ENCODE measurements at regions not wholly inside any gene's neighbourhood (a gene's known extent, or its start where the extent isn't known, plus 50 kb on each side); places are given as distances from the start of the nearest gene placed in this dataset.

DNA sequence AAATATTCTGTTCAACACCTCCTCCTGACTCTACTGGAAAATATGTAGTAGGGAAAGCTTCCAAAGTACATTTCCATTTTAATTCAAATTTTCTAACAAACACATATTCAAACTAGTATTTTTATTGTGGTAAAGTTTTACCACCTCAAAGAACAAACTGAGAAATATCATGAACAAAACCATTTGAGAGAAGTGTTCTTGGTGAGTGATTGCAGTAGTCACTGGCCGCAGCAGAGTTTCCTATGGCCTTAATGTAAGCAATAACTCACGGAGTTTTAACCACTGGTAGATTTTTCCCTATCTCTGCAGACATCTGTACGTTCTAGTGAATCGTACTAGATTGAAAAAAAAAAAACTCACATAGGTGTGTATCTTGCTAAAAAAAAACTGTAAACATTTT lies 487.0 kb upstream of the FZD8 start:
- DNase-seq (ENCODE audit: low read depth in 2 of 2): no peak
- Histone ChIP-seq H2AFZ (ENCODE audit: low read length) (no peak overlapping the region), H3K27ac (ENCODE audit: insufficient read depth, low read length) (no peak overlapping the region), H3K9me3 (ENCODE audit: control insufficient read depth, insufficient read depth, low read depth, low read length) (no peaks in the 10 kb centered on the region), H3K36me3 (ENCODE audit: control insufficient read depth, insufficient read depth, low read length) (no peaks in the 10 kb centered on the region), H3K4me1 (ENCODE audit: control insufficient read depth, extremely low read depth, insufficient read depth, low read length) (no peaks in the 10 kb centered on the region), H3K27me3 (ENCODE audit: control insufficient read depth, insufficient read depth, low read length) (no peaks in the 10 kb centered on the region), H3K4me3 (replicated peaks in 1 of 4; ENCODE audit: control extremely low read depth in 1 of 4, insufficient read depth in 1 of 4, low read depth in 3 of 4, low read length in 4 of 4) (no peak overlapping the region), H3K4me2 (ENCODE audit: extremely low read depth, insufficient read depth, low read length) (no peak overlapping the region), H3K9ac (ENCODE audit: insufficient read depth, low read length) (no peak overlapping the region), H4K20me1 (ENCODE audit: control insufficient read depth, extremely low read depth, insufficient read depth, low read length) (no peaks in the 10 kb centered on the region), H3K79me2 (ENCODE audit: control insufficient read depth, insufficient read depth, low read length) (no peaks in the 10 kb centered on the region)
- TF ChIP-seq EZH2 (IDR thresholded peaks at IDR 0.05; ENCODE audit: low read length, missing control alignments): no peak
- TF ChIP-seq, protein P1, sequence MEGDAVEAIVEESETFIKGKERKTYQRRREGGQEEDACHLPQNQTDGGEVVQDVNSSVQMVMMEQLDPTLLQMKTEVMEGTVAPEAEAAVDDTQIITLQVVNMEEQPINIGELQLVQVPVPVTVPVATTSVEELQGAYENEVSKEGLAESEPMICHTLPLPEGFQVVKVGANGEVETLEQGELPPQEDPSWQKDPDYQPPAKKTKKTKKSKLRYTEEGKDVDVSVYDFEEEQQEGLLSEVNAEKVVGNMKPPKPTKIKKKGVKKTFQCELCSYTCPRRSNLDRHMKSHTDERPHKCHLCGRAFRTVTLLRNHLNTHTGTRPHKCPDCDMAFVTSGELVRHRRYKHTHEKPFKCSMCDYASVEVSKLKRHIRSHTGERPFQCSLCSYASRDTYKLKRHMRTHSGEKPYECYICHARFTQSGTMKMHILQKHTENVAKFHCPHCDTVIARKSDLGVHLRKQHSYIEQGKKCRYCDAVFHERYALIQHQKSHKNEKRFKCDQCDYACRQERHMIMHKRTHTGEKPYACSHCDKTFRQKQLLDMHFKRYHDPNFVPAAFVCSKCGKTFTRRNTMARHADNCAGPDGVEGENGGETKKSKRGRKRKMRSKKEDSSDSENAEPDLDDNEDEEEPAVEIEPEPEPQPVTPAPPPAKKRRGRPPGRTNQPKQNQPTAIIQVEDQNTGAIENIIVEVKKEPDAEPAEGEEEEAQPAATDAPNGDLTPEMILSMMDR (conservative IDR thresholded peaks at IDR 0.05 in 1 of 2, IDR thresholded peaks at IDR 0.05 in 1 of 2; ENCODE audit: low read depth in 1 of 2, low read length in 2 of 2): no peak

DNA sequence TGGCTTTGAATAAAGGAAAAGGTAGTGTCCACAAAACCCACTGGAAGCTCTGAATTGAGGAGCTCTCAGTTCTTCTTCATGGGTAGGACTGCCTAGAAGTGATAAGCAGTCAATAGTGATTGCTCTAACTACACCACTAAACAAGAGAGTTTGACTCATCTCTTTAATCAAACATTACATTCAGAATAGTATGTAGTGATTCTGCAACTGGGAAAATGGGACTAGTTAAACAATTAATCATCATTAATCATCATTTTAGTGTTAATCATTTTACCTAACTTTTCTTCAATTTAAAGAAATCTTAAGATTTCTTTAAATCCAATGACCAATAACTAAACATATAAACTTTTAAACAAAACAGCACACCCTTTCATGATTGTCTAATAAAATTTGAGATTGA lies 484.0 kb upstream of the FZD8 start:
- no peaks in the 10 kb centered on the region for H3K9me3 ChIP-seq (ENCODE audit: control insufficient read depth, insufficient read depth, low read depth, low read length)
- H3K4me1 ChIP-seq (ENCODE audit: control insufficient read depth, extremely low read depth, insufficient read depth, low read length): no peaks in the 10 kb centered on the region
- no peaks in the 10 kb centered on the region for H4K20me1 ChIP-seq (ENCODE audit: control insufficient read depth, extremely low read depth, insufficient read depth, low read length)
- no peak overlapping the region for H3K4me3 ChIP-seq (replicated peaks in 1 of 4; ENCODE audit: control extremely low read depth in 1 of 4, insufficient read depth in 1 of 4, low read depth in 3 of 4, low read length in 4 of 4)
- no peaks in the 10 kb centered on the region for H3K79me2 ChIP-seq (ENCODE audit: control insufficient read depth, insufficient read depth, low read length)
- TF ChIP-seq, protein P1 (conservative IDR thresholded peaks at IDR 0.05 in 1 of 2, IDR thresholded peaks at IDR 0.05 in 1 of 2; ENCODE audit: low read depth in 1 of 2, low read length in 2 of 2): no peak
- TF ChIP-seq EZH2 (IDR thresholded peaks at IDR 0.05; ENCODE audit: low read length, missing control alignments): no peak
- no peaks in the 10 kb centered on the region for H3K27me3 ChIP-seq (ENCODE audit: control insufficient read depth, insufficient read depth, low read length)
- no peak for DNase-seq (ENCODE audit: low read depth in 2 of 2)
- no peak overlapping the region for H3K4me2 ChIP-seq (ENCODE audit: extremely low read depth, insufficient read depth, low read length)
- no peaks in the 10 kb centered on the region for H3K36me3 ChIP-seq (ENCODE audit: control insufficient read depth, insufficient read depth, low read length)
- no peak overlapping the region for H2AFZ ChIP-seq (ENCODE audit: low read length)
- H3K27ac ChIP-seq (ENCODE audit: insufficient read depth, low read length): no peak overlapping the region
- no peak overlapping the region for H3K9ac ChIP-seq (ENCODE audit: insufficient read depth, low read length)

DNA sequence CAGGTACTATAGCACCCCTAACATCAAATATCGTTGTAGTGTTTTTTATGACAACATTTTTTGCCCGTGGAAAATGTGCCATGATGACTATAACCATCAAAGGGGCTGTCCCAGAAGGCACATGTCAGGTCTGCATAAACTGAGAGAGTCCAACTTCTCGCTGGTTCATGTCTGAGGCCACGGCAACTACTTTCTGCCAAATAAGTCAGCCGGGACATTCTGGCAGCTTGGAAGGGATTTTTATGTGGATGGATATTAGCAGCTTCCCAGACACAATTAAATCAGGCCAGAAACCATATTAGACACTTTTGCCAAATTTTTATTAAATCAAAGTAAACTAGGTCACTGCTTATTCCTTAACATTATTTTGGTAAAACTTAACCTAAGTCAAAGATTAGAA lies 477.4 kb upstream of the FZD8 start:
- no peaks in the 10 kb centered on the region for H3K4me1 ChIP-seq (ENCODE audit: control insufficient read depth, extremely low read depth, insufficient read depth, low read length)
- H3K9me3 ChIP-seq (ENCODE audit: control insufficient read depth, insufficient read depth, low read depth, low read length): no peaks in the 10 kb centered on the region
- H3K27ac ChIP-seq (ENCODE audit: insufficient read depth, low read length): no peak overlapping the region
- no peaks in the 10 kb centered on the region for H4K20me1 ChIP-seq (ENCODE audit: control insufficient read depth, extremely low read depth, insufficient read depth, low read length)
- no peak for TF ChIP-seq EZH2 (IDR thresholded peaks at IDR 0.05; ENCODE audit: low read length, missing control alignments)
- TF ChIP-seq, protein P1 (conservative IDR thresholded peaks at IDR 0.05 in 1 of 2, IDR thresholded peaks at IDR 0.05 in 1 of 2; ENCODE audit: low read depth in 1 of 2, low read length in 2 of 2): no peak
- no peak overlapping the region for H3K9ac ChIP-seq (ENCODE audit: insufficient read depth, low read length)
- no peaks in the 10 kb centered on the region for H3K79me2 ChIP-seq (ENCODE audit: control insufficient read depth, insufficient read depth, low read length)
- H2AFZ ChIP-seq (ENCODE audit: low read length): no peak overlapping the region
- no peak overlapping the region for H3K4me3 ChIP-seq (replicated peaks in 1 of 4; ENCODE audit: control extremely low read depth in 1 of 4, insufficient read depth in 1 of 4, low read depth in 3 of 4, low read length in 4 of 4)
- no peaks in the 10 kb centered on the region for H3K27me3 ChIP-seq (ENCODE audit: control insufficient read depth, insufficient read depth, low read length)
- H3K4me2 ChIP-seq (ENCODE audit: extremely low read depth, insufficient read depth, low read length): no peak overlapping the region
- no peaks in the 10 kb centered on the region for H3K36me3 ChIP-seq (ENCODE audit: control insufficient read depth, insufficient read depth, low read length)
- DNase-seq (ENCODE audit: low read depth in 2 of 2): no peak

Measured in fibroblast of lung (primary cell).